ENCODE measurements at regions not wholly inside any gene's neighbourhood (a gene's known extent, or its start where the extent isn't known, plus 50 kb on each side); places are given as distances from the start of the nearest gene placed in this dataset.

GRCh38 chr5:82865625-82866024, 211.6 kb downstream of the TMEM167A start:
- Histone ChIP-seq H3K36me3 (ENCODE audit: control insufficient read depth in 1 of 2, insufficient read depth in 2 of 2, low read length in 2 of 2) (no peaks in the 10 kb centered on the region), H2AFZ (ENCODE audit: low read depth, low read length, poor library complexity, severe bottlenecking) (no peak overlapping the region), H3K4me1 (ENCODE audit: control insufficient read depth in 1 of 2, insufficient read depth in 2 of 2, low read length in 2 of 2) (no peaks in the 10 kb centered on the region), H4K20me1 (ENCODE audit: insufficient read depth) (no peaks in the 10 kb centered on the region), H3K27me3 (ENCODE audit: insufficient read depth, low read length) (no peaks in the 10 kb centered on the region), H3K9ac (ENCODE audit: low read length) (no peak overlapping the region), H3K79me2 (ENCODE audit: insufficient read depth, low read length) (no peaks in the 10 kb centered on the region), H3K9me2 (ENCODE audit: insufficient read depth) (no peaks in the 10 kb centered on the region), H3K4me2 (ENCODE audit: low read length) (no peak overlapping the region), H3K27ac (ENCODE audit: low read depth, low read length) (no peak overlapping the region), H3K4me3 (replicated peaks in 1 of 2; ENCODE audit: low read depth in 1 of 2, low read length in 2 of 2) (no peak overlapping the region), H3K9me3 (ENCODE audit: control insufficient read depth in 1 of 2, insufficient read depth in 1 of 2, low read depth in 1 of 2, low read length in 2 of 2) (no peaks in the 10 kb centered on the region)
- POLR2A ChIA-PET, result no interaction called here
- TF ChIP-seq POLR2AphosphoS5 (IDR thresholded peaks at IDR 0.05; ENCODE audit: low read depth, low read length) (no peak), SRF (IDR thresholded peaks at IDR 0.05; ENCODE audit: low read depth) (no peak), SP1 (IDR thresholded peaks at IDR 0.05; ENCODE audit: low read depth) (no peak), EZH2phosphoT487 (IDR thresholded peaks at IDR 0.05; ENCODE audit: borderline replicate concordance) (no peak), SIN3A (IDR thresholded peaks at IDR 0.05; ENCODE audit: low read depth) (no peak), RAD21 (IDR thresholded peaks at IDR 0.05; ENCODE audit: low read depth) (no peak), ZBTB33 (IDR thresholded peaks at IDR 0.05; ENCODE audit: extremely low read depth, insufficient replicate concordance, low read length) (no peak), ATF3 (IDR thresholded peaks at IDR 0.05) (no peak), EGR1 (IDR thresholded peaks at IDR 0.05; ENCODE audit: low read depth) (no peak), TCF7L2 (IDR thresholded peaks at IDR 0.05; ENCODE audit: borderline replicate concordance, extremely low read depth, insufficient read depth, insufficient read length) (no peak), FOSL1 (IDR thresholded peaks at IDR 0.05; ENCODE audit: low read depth) (no peak), CTCF (IDR thresholded peaks at IDR 0.05 in 2 of 3, conservative IDR thresholded peaks at IDR 0.05 in 1 of 3; ENCODE audit: borderline replicate concordance in 1 of 3, insufficient read depth in 1 of 3, low read depth in 2 of 3, low read length in 2 of 3) (no peak), ZFX (IDR thresholded peaks at IDR 0.05) (no peak), YY1 (IDR thresholded peaks at IDR 0.05; ENCODE audit: extremely low read depth, insufficient replicate concordance, low read depth, low read length) (no peak), CBX3 (IDR thresholded peaks at IDR 0.05; ENCODE audit: low read depth) (no peak), ZNF274 (IDR thresholded peaks at IDR 0.05; ENCODE audit: low read depth, low read length) (no peak), POLR2A (IDR thresholded peaks at IDR 0.05; ENCODE audit: borderline replicate concordance, extremely low read depth, insufficient read depth, insufficient read length) (no peak), ELF1 (IDR thresholded peaks at IDR 0.05; ENCODE audit: borderline replicate concordance, low read depth) (no peak), MAX (IDR thresholded peaks at IDR 0.05) (no peak)
- CTCF ChIA-PET, result no interaction called here
- ATAC-seq (no peak), DNase-seq (ENCODE audit: low read depth, low spot score) (no peak)
- BruUV-seq (replicated peaks), result no TSS peak
- RAD21 ChIA-PET (ENCODE audit: low non-redundant PET in 1 of 2, low total read pairs in 2 of 2, uncharacterized antibody in 2 of 2, unreplicated experiment in 2 of 2), result no interaction called here
- intact Hi-C loops (cut with micrococcal nuclease), result no loop called here
